ENCODE measurements at regions not wholly inside any gene's neighbourhood (a gene's known extent, or its start where the extent isn't known, plus 50 kb on each side); places are given as distances from the start of the nearest gene placed in this dataset.

DNA sequence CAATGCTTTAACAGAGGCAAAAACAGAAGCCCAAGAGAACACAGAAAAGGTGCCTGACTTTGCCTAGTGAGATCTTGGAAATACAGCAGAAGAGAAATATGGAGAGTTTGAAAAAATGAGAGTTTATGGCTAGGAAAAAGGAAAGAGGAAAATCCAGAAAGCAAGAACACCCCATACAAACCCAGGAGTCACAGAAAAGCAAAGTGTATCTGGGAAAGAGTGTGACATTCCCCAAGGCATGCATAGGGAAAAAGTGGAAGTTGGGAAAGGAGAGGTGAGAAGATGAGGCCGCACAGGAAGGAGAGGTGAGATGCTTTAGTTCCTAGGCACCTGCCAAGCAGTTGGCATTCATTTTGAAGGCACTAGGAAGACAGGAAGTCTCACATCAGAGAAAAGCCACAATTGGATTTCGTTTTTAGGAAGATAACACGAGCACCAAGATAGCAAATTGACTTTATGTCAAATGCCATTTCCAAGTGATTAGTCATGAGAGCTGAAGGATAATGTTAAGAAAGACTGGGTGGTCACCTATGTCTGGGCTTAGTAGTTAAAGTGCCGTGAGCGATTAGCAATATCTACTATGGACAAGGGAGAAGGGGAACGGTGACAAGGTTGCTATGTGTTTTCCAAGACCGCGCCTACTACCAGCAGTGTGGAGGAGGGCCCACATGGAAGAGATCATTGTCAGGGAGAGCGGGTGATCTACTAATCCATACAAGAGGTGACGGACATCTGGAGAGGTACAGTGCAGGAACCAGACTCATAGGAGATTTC, 224.1 kb upstream of the PARD3B start:
- no peak for DNase-seq (ENCODE audit: low read depth in 3 of 3)

- DNase-seq (ENCODE audit: low read depth in 3 of 3), result no peak
Measured at GRCh38 chr2:204321910-204322751, 223.1 kb upstream of the PARD3B start.

GRCh38 chr2:204325468-204325867, 219.8 kb upstream of the PARD3B start:
- peak in 2 of 3 experiments; percentile 15 to 34 for DNase-seq (ENCODE audit: low read depth in 3 of 3)

GRCh38 chr2:204328373-204328772, 216.9 kb upstream of the PARD3B start:
- DNase-seq (ENCODE audit: low read depth in 3 of 3), result no peak

- no peak for DNase-seq (ENCODE audit: low read depth in 3 of 3)
Measured at GRCh38 chr2:204329016-204329415, 216.3 kb upstream of the PARD3B start.

DNA sequence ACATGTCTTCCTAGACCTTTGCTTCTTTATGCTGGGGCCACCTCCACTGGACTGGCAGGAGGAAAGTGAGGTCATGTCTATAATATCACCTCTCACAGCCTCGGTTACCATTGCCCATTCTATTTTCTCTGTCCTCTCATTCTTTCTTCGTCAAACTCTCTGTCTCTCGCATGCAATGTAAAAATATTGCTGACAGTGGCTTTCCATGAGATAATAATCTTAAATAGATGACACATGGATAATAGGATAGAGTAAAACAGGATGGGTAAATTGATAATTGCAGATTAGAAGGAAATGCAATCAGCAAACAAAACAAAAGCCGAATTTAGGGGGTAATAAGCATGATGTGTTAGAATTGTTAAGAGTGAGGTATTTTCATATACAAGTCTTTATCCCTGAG, 215.7 kb upstream of the PARD3B start:
- no peak for DNase-seq (ENCODE audit: low read depth in 3 of 3)

- DNase-seq (ENCODE audit: low read depth in 3 of 3), result no peak
Measured at GRCh38 chr2:204331180-204331579, 214.1 kb upstream of the PARD3B start.

- no peak for DNase-seq (ENCODE audit: low read depth in 3 of 3)
Measured at GRCh38 chr2:204331988-204332387, 213.3 kb upstream of the PARD3B start.

DNA sequence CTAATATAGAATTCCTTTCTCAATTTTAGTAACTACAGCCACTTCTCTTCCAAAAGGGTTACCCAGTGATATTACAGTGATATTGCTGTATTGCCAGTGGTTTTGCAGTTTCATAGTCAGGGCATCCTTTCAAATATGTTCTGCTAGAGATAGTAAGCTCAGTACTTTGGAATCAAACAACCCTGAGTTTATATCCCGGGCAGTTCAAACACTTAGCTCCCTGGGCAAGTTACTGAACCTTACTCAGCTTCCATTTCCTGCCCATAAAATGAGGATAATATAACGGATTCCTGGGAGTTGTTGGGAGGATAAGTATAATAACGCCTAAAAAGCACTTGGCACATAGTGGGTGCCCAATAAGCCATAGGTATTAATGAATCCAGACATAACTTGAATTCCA, 212.6 kb upstream of the PARD3B start:
- no peak for DNase-seq (ENCODE audit: low read depth in 3 of 3)

DNA sequence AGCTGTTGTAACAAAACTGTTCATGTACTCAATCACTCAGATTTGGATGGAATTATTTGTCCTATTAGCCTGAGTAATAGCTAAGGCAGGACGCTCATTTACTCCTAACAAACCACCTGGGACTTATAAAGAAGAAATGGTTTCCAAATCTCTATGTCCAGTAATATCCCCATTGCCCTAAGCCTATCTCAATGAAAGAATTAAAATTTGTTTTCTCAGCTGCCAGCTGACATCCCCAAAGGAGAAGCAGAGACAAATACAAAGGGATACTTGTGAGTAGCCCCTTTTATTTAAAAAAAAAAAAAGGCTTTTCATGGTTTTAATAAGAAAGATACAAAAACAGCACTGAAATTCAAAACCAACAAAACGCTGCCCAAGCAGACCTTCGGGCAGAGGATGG, 211.4 kb upstream of the PARD3B start:
- DNase-seq (ENCODE audit: low read depth in 3 of 3), result no peak

- DNase-seq (ENCODE audit: low read depth in 3 of 3), result no peak
Measured at GRCh38 chr2:204335451-204336058, 209.7 kb upstream of the PARD3B start.

DNA sequence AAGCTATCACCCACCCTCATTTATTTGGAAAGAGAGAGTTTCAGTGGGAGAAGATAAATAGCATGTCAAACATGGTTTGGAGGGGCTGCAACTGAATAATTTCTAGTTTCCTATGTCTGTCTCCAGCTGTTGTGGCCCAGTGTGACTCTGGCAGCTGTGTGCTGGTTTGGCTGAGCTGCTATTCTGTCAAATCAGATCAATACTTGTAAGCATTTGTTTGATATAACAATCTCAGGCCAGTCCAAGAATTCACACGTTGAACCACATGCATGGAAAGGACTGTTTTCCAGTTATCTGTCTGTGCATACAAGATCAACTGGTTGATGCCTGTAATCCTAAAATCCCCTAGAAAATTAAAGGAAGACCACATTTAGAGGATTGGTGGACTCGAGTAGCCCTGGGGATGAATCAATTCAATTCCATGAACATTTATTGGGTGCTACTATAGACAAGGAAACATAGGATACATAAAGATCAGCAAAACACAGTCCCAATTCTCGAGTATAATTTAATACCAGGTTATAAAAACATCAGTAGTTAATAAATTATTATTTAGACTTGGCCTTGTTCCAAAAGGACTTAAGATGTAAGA, 209.0 kb upstream of the PARD3B start:
- no peak for DNase-seq (ENCODE audit: low read depth in 3 of 3)

DNA sequence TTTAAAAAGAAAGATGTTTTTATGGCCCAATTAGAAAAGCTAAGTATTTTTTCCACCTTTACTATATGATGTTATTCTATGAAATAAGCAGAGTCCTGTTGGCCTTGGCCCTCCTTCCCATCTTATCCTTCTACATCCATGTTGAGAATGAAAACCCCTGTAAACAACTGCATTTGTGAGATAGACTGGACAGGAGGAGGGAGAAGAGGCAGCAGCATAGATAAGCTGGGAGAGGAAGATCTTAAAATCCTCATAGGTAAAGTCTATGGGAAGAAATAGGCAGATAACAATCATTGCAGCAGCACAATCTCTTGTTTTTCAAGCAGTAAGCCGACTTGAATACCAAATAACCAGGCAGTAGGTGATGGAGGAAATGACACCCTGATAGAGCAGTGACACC, 207.6 kb upstream of the PARD3B start:
- no peak for DNase-seq (ENCODE audit: low read depth in 3 of 3)

DNA sequence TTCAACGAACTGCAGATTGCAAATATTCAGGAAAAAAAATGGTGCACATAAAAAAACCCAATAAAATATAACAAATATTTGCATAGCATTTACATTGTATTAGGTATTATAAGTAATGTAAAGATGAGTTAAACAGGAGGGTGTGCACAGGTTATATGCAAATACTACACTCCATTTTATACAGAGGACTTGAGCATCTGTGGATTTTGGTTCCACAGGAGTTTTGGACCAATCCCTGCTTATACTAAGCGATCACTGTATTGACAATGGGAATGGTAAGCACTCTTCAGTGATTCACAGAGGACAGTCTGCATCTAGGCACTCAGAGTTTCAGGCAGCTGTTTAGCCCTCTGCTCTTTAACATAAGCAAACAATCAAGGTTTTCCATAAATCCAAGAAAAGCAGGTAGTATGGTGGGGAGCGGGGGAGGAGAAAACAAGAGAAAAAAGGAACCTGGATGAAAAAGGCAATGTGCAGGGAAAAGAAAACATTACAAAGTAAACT, 206.0 kb upstream of the PARD3B start:
- DNase-seq (ENCODE audit: low read depth in 3 of 3), result no peak

GRCh38 chr2:204340511-204340910, 204.8 kb upstream of the PARD3B start:
- no peak for DNase-seq (ENCODE audit: low read depth in 3 of 3)

DNA sequence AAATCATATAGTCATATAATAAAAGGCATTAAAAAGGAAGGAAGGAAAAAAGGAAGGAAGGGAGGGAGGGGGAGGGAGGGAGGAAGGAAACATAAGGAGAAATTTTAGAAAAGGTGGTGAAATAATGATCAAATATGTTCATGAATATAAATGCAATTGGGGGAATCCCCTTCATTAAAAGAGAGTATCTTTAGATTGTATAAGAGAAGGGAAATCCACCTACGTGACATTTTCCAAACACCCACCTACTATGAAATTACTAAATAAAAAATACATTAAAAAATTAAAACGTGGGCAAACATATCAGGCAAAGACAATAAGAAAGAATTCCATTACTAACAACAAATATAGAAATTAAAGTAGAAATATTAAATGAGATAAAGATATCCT, 203.4 kb upstream of the PARD3B start:
- no peak for DNase-seq (ENCODE audit: low read depth in 3 of 3)

GRCh38 chr2:204343685-204344084, 201.6 kb upstream of the PARD3B start:
- DNase-seq (ENCODE audit: low read depth in 3 of 3), result no peak

- no peak for DNase-seq (ENCODE audit: low read depth in 3 of 3)
Measured at GRCh38 chr2:204344119-204344518, 201.2 kb upstream of the PARD3B start.

GRCh38 chr2:204346906-204347305, 198.4 kb upstream of the PARD3B start:
- DNase-seq (ENCODE audit: low read depth in 3 of 3), result no peak

- no peak for DNase-seq (ENCODE audit: low read depth in 3 of 3)
Measured at GRCh38 chr2:204353823-204354222, 191.5 kb upstream of the PARD3B start.

DNA sequence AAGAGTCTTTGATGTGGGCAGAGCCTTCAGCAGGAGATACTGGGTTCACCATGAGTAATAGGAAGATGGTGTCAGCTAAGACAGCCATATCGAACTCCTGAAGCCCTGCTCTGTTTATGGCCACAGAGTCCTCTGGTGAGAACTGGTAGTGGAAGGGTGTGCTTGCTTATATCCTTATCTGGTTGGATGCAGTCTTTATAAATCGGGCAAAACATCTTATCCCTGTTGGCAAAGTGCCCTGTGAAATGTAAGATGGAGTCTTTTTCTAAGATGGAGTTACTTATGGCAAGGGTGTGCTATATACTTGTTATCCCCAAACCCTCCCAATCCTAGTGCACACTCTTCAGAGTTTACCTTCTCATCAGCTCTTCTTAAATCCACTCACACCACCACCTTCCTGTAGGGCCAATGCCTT, 190.8 kb upstream of the PARD3B start:
- DNase-seq (ENCODE audit: low read depth in 3 of 3), result no peak

DNA sequence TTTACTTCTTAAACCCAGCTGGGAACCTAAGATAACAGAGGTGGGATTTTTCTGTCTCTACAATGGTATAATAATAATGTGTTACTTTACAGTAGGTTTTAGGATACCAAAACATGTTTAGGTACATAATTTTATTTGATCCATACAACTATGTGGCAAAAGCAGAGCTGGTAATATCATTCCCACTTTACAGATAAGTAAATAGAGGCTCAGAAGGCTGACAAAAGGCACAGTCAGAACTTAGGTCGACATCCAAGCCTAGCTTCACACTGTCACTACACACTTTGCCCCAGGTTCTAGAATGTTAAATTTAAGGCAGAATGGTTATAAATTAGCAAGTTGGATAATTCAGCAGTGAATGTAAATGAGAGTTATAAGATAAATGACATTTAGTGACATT, 189.6 kb upstream of the PARD3B start:
- DNase-seq (ENCODE audit: low read depth in 3 of 3), result no peak
